Left renal pelvis (tissue), 4 donors: ENCODE measurements at regions not wholly inside any gene's neighbourhood (a gene's known extent, or its start where the extent isn't known, plus 50 kb on each side); places are given as distances from the start of the nearest gene placed in this dataset.

ENCODE experiments used
- DNase-seq, 4 donors: peaks; one replicate each; pipeline ENCODE4 v3.0.0-alpha.2; 2013; ENCODE audit warnings: low read depth in 4 of 4, low spot score in 3 of 4

GRCh38 chr18:11324956-11325882 is 175.8 kb upstream of the PIEZO2 start:
- DNase-seq, result no peak

DNA sequence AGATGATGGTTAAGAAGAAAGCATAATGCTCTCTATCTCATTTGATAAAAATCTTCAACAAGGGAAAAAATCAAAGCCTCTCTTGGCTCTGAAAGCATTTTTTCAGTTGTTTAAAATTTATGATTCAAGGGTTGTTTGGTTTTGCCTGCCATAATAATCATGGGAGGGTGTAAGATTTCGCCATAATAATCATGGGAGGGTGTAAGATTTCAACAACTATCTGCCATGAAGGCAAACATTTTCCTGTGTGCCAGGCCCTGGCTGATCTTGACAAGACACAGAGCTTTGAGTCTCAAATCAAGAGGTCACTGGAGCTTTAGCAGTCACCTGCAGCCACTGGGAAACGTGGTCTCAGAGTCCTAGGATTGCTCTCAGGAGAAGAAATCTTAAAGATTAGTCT is 175.1 kb upstream of the PIEZO2 start:
- DNase-seq, result no peak

DNA sequence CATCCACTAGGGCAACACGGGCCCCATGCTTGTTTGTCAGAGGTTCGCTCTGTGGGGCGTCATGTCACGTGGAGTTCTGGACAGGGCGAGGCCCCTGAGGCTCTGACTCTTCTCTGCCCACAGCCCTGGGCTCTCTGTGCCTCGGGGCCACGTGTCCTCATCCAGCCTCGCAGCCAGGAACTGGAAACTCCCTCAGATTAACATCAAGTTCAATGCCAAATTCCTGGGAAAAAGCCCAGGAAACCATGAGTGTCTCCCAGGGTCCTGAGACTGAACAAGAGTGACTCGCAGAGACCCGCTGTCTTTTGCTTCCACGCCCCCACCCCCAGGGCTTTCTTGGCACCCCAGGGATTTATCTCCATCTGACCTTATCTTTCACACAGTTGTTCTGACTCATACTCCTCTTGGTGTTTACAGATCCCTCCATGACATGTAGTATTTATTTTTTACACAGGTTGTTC is 174.0 kb upstream of the PIEZO2 start:
- no peak for DNase-seq

DNA sequence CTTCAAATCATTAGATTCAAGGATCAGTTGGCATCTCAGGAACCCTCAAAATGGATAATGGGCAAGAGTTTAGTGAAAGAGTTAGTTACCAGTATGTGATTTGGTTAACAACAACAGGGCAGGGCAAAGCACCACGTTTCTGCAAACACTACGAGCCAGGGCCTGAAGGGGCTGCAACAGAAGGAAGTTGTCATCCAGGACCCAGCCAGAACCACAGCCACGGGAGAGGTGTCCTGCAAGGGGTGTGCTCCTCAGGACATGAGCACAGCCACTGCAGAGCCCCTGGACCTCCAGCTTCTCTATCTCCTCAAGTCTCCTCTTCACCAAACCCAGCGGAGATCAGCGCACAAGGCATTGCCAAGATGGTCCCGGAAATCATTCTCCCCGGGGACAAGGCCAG is 173.3 kb upstream of the PIEZO2 start:
- no peak for DNase-seq

DNA sequence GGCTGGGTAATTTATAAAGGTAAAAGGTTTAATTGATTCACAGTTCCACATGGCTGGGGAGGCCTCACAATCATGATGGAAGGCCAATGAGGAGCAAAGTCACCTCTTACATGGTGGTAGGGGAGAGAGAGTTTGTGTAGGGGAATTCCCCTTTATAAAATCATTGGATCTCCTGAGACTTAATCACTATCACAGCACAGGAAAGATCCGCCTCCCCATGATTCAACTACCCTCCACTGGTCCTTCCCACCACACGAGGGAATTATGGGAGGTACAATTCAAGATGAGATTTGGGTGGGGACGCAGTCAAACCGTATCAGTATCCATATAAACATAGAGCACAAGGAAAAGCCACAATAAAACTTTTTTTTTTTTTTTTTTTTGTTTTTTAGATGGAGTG is 172.6 kb upstream of the PIEZO2 start:
- DNase-seq, result no peak

GRCh38 chr18:11320986-11321385 is 171.6 kb upstream of the PIEZO2 start:
- DNase-seq, result no peak

- DNase-seq, result no peak
Observed at GRCh38 chr18:11316546-11316945, 167.2 kb upstream of the PIEZO2 start.

GRCh38 chr18:11310476-11311086 is 161.2 kb upstream of the PIEZO2 start:
- peak in 1 of 4 donors; percentile 8 for DNase-seq

GRCh38 chr18:11309172-11309571 is 159.8 kb upstream of the PIEZO2 start:
- DNase-seq, result no peak

GRCh38 chr18:11308499-11308898 is 159.1 kb upstream of the PIEZO2 start:
- DNase-seq, result no peak

- no peak for DNase-seq
Observed at GRCh38 chr18:11307716-11308115, 158.3 kb upstream of the PIEZO2 start.

- DNase-seq, result no peak
Observed at GRCh38 chr18:11305507-11305906, 156.1 kb upstream of the PIEZO2 start.

DNA sequence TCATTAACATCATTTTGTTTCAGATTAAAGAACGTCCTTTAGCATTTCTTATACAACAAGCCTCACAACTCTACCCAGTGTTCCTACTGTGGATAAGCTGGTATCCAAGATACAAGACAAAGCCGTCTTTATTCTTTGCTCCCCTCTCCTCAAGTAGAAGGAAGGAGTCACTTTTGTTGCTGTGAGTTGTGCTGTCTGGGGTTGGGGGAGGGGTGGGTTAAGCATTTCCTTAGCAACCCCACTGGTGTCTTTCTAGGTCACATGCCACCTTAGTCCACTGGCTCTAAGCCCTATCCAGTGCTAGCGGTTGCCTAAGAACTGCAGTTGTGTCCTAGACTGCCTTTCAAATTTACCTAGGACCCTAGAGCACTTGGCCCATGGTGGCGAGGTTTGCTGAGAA is 155.6 kb upstream of the PIEZO2 start:
- DNase-seq, result no peak

GRCh38 chr18:11296946-11297345 is 147.6 kb upstream of the PIEZO2 start:
- no peak for DNase-seq

- DNase-seq, result no peak
Observed at GRCh38 chr18:11293794-11294193, 144.4 kb upstream of the PIEZO2 start.

DNA sequence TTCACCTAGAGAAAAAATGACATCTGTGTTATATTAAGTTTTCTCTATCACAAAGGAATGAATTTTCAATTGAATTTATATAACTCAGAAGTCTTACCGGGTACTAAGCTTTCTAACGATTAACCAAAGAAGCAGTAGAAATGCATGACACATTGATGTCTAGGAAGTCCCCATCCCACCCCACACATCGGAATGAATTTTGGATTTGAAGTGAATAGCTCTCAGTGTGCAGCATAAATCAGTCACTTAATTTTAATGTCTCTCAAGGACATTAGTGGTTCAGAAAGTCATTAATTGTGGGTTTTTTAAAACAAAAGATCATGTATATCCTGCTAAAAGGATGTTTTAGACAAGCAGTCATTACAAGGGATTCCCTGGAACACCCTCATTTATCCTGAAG is 141.4 kb upstream of the PIEZO2 start:
- no peak for DNase-seq

GRCh38 chr18:11289248-11289647 is 139.9 kb upstream of the PIEZO2 start:
- DNase-seq, result no peak

DNA sequence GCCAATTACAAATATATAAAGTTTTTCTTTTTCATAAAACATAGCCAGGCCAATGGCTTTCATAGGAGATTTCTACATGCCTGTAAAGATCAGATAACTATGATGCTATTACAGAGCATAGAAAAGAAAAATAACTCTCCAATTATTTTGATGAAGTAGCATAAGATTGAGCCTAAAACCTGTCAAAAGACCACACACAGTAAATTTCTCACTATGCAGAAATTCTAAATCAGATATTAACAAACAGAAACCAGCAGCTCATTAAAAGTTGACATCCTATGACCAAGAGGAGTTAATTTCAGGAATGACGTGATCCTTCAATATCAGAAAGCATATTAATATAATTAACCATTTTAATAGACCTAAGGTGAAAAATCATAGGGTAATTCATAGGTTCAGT is 139.0 kb upstream of the PIEZO2 start:
- no peak for DNase-seq

DNA sequence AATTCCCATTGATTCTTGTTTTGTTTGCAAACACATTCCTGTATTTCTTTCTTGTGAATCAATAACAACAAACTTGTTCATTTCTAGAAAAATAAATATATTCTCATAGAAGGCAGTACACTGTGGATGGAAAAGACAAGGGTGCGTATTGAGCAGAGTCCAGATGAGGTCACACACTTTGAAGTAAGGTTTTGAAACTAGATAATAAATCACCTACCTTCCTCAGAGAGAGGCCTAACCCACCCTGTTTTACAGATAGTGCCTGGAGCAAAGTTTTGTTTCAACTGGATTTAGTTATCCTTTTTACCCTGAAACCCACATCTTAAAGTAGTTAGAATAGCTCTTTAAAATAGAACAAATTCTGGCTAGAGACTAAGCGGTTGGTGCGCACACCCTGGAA is 137.1 kb upstream of the PIEZO2 start:
- DNase-seq, result no peak

DNA sequence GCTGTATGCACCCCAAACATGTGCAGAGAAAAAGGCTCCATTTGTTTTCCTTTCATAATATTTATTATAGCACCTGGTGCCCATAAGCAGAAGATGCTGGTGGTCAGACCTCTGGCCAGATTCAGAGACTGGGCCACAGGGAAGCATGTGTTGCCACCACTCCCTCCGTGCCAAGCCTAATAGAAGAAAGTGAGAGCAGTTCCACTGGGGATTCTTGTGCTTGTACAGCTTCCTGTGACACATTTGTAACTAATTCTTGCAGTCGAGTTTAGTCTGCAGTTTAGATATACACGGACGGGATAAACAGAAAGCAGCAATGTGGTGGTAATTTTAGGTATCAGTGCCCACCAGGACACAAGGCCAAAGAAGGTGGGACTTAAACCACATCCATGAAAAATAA is 135.4 kb upstream of the PIEZO2 start:
- DNase-seq, result no peak

GRCh38 chr18:11284349-11284748 is 135.0 kb upstream of the PIEZO2 start:
- DNase-seq, result no peak

DNA sequence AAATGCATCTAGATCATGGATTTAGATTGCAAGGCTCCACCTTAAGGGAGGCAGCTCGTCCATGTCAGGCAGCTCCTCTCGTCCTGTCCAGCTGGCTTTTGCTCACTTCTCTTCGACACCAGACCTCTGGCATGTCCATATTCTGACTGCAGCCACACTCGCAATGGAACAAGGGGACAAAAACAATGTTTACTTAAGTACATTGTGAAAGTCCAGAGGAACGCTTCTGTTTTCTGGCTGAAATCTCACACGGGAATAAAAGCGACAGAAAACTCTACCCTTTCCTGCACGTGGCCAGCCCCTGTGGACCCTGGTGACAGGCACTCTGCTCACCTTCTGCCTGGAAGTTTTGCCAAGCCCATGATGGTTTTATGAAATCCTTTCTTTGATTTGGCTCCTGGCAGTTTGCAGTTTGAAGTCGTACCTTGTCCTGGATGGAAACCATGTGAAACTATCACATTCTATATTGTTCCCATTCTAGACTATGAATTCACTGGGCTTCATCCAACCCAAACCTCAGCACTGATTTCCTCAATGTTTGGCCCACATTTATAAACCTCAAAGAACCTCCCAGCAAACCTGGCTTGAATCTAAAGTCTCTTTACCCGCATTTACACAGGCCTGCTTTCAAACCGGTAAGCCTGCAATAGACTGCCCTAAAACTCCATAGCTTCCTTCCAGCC is 134.3 kb upstream of the PIEZO2 start:
- no peak for DNase-seq
